Cardiac fibroblast (primary cell): ENCODE measurements at regions not wholly inside any gene's neighbourhood (a gene's known extent, or its start where the extent isn't known, plus 50 kb on each side); places are given as distances from the start of the nearest gene placed in this dataset.

ENCODE experiments used
- DNase-seq, 2 donors: peaks; one replicate each; pipeline versions ENCODE4 v3.0.0 to v3.0.0-alpha.2; 2010; ENCODE audit warnings: low read depth in 2 of 2
- H3K4me3 ChIP-seq, 2 donors: replicated peaks in 1 of 2; 1 replicate in 1 of 2; 2 replicates in 1 of 2; pipeline ENCODE4 v1.5.1; 2011; ENCODE audit warnings: low read depth in 2 of 2, low read length in 2 of 2, mild to moderate bottlenecking in 2 of 2, moderate library complexity in 1 of 2
- CTCF ChIP-seq: IDR thresholded peaks from one replicate; pipeline ENCODE4 v1.5.1; 2011; ENCODE audit warnings: low read depth, mild to moderate bottlenecking, low read length, inconsistent platforms

- DNase-seq = no peak
- TF ChIP-seq CTCF = no peak
- no peak overlapping the region for H3K4me3 ChIP-seq
These were observed 54.2 kb downstream of the MSX1 start for GRCh38 chr4:4913628-4914027.

- peak in 1 of 2 donors; percentile 1 for DNase-seq
- no peak overlapping the region for H3K4me3 ChIP-seq
- no peak for TF ChIP-seq CTCF
These were observed 54.8 kb downstream of the MSX1 start for GRCh38 chr4:4914059-4914820.

- DNase-seq = no peak
- TF ChIP-seq CTCF = no peak
- H3K4me3 ChIP-seq = no peak overlapping the region
These were observed 55.7 kb downstream of the MSX1 start for GRCh38 chr4:4914965-4915845.

- TF ChIP-seq CTCF = no peak
These were observed 58.6 kb downstream of the MSX1 start for GRCh38 chr4:4918067-4918466.

GRCh38 chr4:4919927-4920326, 60.5 kb downstream of the MSX1 start:
- TF ChIP-seq CTCF = no peak
- peak in 1 of 2 donors; percentile 18 for DNase-seq
- H3K4me3 ChIP-seq = no peak overlapping the region

More at GRCh38 chr4:4918067-4918466, 58.6 kb downstream of the MSX1 start:
- no peak overlapping the region for H3K4me3 ChIP-seq
- no peak for DNase-seq

- TF ChIP-seq CTCF = no peak
- DNase-seq = no peak
- no peak overlapping the region for H3K4me3 ChIP-seq
These were observed 61.6 kb downstream of the MSX1 start for GRCh38 chr4:4921077-4921476.
